OCI-LY7 (cell line): ENCODE measurements at regions not wholly inside any gene's neighbourhood (a gene's known extent, or its start where the extent isn't known, plus 50 kb on each side); places are given as distances from the start of the nearest gene placed in this dataset.

ENCODE experiments used
- CTCF ChIP-seq: fragments of 200-600 bp; sonication (generic); conservative IDR thresholded peaks from 2 replicates; pipeline ENCODE4 v1.5.1; 2014; ENCODE audit warnings: mild to moderate bottlenecking, antibody characterized with exemption, low read length, moderate library complexity, mixed read lengths
- EZH2phosphoT487 ChIP-seq: fragments of 200-600 bp; sonication (generic); IDR thresholded peaks from 2 replicates; pipeline ENCODE4 v1.6.1; 2018; ENCODE audit warnings: low read depth, borderline replicate concordance, mild to moderate bottlenecking, mixed run types, antibody characterized with exemption, low read length, moderate library complexity, mixed read lengths

- TF ChIP-seq CTCF (no peak), EZH2phosphoT487 (no peak)
Measured at GRCh38 chr6:139497345-139497961, 123.0 kb upstream of the CITED2 start.
